Parathyroid adenoma (tissue), 2 donors: ENCODE measurements at regions not wholly inside any gene's neighbourhood (a gene's known extent, or its start where the extent isn't known, plus 50 kb on each side); places are given as distances from the start of the nearest gene placed in this dataset.

Experiments used
- H2AFZ ChIP-seq: fragments of 300-600 bp; sonication (generic); one replicate; pipeline ENCODE4 v1.7.0; 2017; ENCODE audit warnings: antibody characterized with exemption, mild to moderate bottlenecking
- H3K27ac ChIP-seq: fragments of 300-600 bp; sonication (generic); one replicate; pipeline ENCODE4 v1.7.0; 2017
- H3K27me3 ChIP-seq: fragments of 300-600 bp; sonication (generic); one replicate; pipeline ENCODE4 v1.7.0; 2017; ENCODE audit warnings: low read length; ENCODE audit not compliant: control insufficient read depth, insufficient read depth
- H3K36me3 ChIP-seq: fragments of 300-600 bp; sonication (generic); one replicate; pipeline ENCODE4 v1.7.0; 2017; ENCODE audit warnings: low read length; ENCODE audit not compliant: control insufficient read depth, insufficient read depth
- H3K4me1 ChIP-seq: fragments of 300-600 bp; sonication (generic); one replicate; pipeline ENCODE4 v1.7.0; 2017; ENCODE audit warnings: control low read depth
- H3K4me2 ChIP-seq: fragments of 300-600 bp; sonication (generic); one replicate; pipeline ENCODE4 v1.7.0; 2017; ENCODE audit warnings: low read length
- H3K4me3 ChIP-seq: fragments of 300-600 bp; sonication (generic); one replicate; pipeline ENCODE4 v1.7.0; 2017; ENCODE audit warnings: low read depth, low read length
- H3K79me2 ChIP-seq: fragments of 300-600 bp; sonication (generic); one replicate; pipeline ENCODE4 v1.7.0; 2017; ENCODE audit warnings: control low read depth
- H3K9ac ChIP-seq: fragments of 300-600 bp; sonication (generic); one replicate; pipeline ENCODE4 v1.7.0; 2017; ENCODE audit warnings: mild to moderate bottlenecking
- H3K9me3 ChIP-seq: fragments of 300-600 bp; sonication (generic); one replicate; pipeline ENCODE4 v1.7.0; 2017; ENCODE audit warnings: low read length; ENCODE audit not compliant: control insufficient read depth
- CTCF ChIP-seq: fragments of 300-600 bp; sonication (generic); IDR thresholded peaks from one replicate; pipeline ENCODE4 v1.7.0; 2017; ENCODE audit warnings: antibody characterized with exemption, mild to moderate bottlenecking
- donor health status: primary hyperparathyroidism.

GRCh38 chr9:27770541-27770940 is 197.3 kb upstream of the C9orf72 start:
- Histone ChIP-seq H3K9ac (no peak overlapping the region), H2AFZ (no peak overlapping the region), H3K27ac (no peak overlapping the region), H3K36me3 (no peaks in the 10 kb centered on the region), H3K4me1 (no peaks in the 10 kb centered on the region), H3K4me2 (no peak overlapping the region), H3K79me2 (no peaks in the 10 kb centered on the region), H3K27me3 (no peaks in the 10 kb centered on the region), H3K9me3 (no peaks in the 10 kb centered on the region), H3K4me3 (no peak overlapping the region)
- TF ChIP-seq CTCF, result no peak

GRCh38 chr9:27771803-27772545 is 198.7 kb upstream of the C9orf72 start:
- H3K36me3 ChIP-seq, result no peaks in the 10 kb centered on the region
- TF ChIP-seq CTCF, result no peak
- H3K27me3 ChIP-seq, result no peaks in the 10 kb centered on the region
- H3K27ac ChIP-seq, result no peak overlapping the region
- H3K9ac ChIP-seq, result no peak overlapping the region
- H2AFZ ChIP-seq, result no peak overlapping the region
- H3K4me1 ChIP-seq, result no peaks in the 10 kb centered on the region
- no peaks in the 10 kb centered on the region for H3K79me2 ChIP-seq
- no peaks in the 10 kb centered on the region for H3K9me3 ChIP-seq
- H3K4me3 ChIP-seq, result no peak overlapping the region
- no peak overlapping the region for H3K4me2 ChIP-seq

- no peak overlapping the region for H3K4me2 ChIP-seq
- TF ChIP-seq CTCF, result no peak
- no peaks in the 10 kb centered on the region for H3K36me3 ChIP-seq
- no peak overlapping the region for H3K9ac ChIP-seq
- H3K9me3 ChIP-seq, result no peaks in the 10 kb centered on the region
- H3K27ac ChIP-seq, result no peak overlapping the region
- H3K27me3 ChIP-seq, result no peaks in the 10 kb centered on the region
- H3K79me2 ChIP-seq, result no peaks in the 10 kb centered on the region
- no peaks in the 10 kb centered on the region for H3K4me1 ChIP-seq
- H2AFZ ChIP-seq, result no peak overlapping the region
- H3K4me3 ChIP-seq, result no peak overlapping the region
Observed at GRCh38 chr9:27784847-27785713, 211.8 kb upstream of the C9orf72 start.

GRCh38 chr9:27785714-27786100 is 212.4 kb upstream of the C9orf72 start:
- H3K9me3 ChIP-seq, result no peaks in the 10 kb centered on the region
- H3K27ac ChIP-seq, result no peak overlapping the region
- no peaks in the 10 kb centered on the region for H3K27me3 ChIP-seq
- no peak for TF ChIP-seq CTCF
- no peak overlapping the region for H2AFZ ChIP-seq
- H3K9ac ChIP-seq, result no peak overlapping the region
- H3K4me1 ChIP-seq, result no peaks in the 10 kb centered on the region
- H3K36me3 ChIP-seq, result no peaks in the 10 kb centered on the region
- no peak overlapping the region for H3K4me2 ChIP-seq
- H3K4me3 ChIP-seq, result no peak overlapping the region
- no peaks in the 10 kb centered on the region for H3K79me2 ChIP-seq
